Stimulated activated CD8-positive, alpha-beta memory T cell treated with anti-CD3 and anti-CD28 coated beads, Interleukin-15, amount 100 ng/mL, for 4 hours (primary cell): ENCODE measurements at regions not wholly inside any gene's neighbourhood (a gene's known extent, or its start where the extent isn't known, plus 50 kb on each side); places are given as distances from the start of the nearest gene placed in this dataset.
A peak's percentile ranks its signal among the peaks of the same experiment; 100 is the strongest.
"Not testable (repeated sequence)": the region's sequence is repeated elsewhere in the genome, so short reads cannot be mapped to it uniquely, and the experiment has no call there.

Experiments
- DNase-seq, 2 donors: peaks; one replicate each; pipeline ENCODE4 v3.0.0-alpha.2; 2020; ENCODE audit warnings: low read depth in 2 of 2

GRCh38 chr9:117649126-117649525 is 55.1 kb upstream of the TLR4 start:
- no peak for DNase-seq

GRCh38 chr9:117644932-117645636 is 59.1 kb upstream of the TLR4 start:
- no peak for DNase-seq

DNA sequence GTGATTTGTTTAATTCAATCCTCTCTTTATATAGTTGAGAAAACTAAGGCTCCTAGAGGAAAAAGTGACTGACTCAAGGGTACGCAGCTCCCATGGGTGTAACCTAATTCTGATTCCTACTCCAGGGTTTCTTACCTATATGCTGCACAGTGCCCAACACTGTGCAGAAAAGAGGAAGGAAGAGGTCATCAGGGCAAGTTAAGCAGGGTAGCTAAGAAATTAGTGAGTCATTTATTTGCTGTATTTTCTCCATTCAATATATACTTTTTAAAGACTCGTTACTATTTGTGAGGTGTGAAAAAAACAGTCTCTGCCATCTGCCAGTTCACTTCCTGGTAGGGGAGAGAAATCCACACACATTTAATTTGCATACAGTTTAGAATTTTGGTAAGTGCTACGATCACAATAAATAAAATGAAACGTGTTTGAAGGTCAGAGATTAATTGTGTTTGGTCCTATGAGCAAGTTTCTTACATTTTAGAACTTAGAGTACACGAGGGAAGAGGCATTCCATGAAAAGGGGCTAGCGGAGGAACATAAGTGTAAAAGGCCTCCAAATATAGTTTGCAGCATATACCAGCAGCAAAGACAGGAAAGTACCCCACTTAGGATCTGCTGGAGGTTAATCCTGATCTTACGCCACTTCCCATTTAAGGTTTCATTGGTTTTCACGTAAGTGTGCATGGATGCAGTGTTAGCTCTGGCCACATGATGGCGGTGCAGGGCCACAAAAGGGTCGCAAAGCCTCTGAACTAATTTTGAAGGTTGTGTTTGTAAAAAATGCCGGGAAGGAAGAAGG is 59.9 kb upstream of the TLR4 start:
- DNase-seq, result peak in 1 of 2 donors; percentile 4

GRCh38 chr9:117643288-117643654 is 60.9 kb upstream of the TLR4 start:
- no peak for DNase-seq

GRCh38 chr9:117642571-117643287 is 61.5 kb upstream of the TLR4 start:
- not testable (repeated sequence) for DNase-seq

- no peak for DNase-seq
Measured at GRCh38 chr9:117636681-117637080, 67.5 kb upstream of the TLR4 start.

DNA sequence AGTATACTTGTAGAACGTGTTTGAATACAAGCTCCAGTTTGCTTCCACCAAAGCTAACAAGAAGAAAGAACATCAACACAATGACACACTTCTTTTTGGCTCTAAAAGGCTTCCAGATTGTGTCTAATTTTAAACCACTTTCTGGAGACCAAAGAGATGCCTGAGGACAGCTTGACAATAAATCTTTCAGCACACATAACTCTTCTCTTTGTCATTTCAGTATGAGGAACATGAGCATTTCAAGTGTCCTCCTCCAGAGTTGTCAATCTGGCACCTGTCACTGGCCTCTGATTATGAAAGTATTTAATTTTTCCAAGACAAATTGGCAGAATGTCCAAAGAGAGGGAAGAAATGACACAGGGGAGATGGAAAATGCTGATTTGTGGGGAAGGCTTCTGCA is 79.0 kb upstream of the TLR4 start:
- no peak for DNase-seq

DNA sequence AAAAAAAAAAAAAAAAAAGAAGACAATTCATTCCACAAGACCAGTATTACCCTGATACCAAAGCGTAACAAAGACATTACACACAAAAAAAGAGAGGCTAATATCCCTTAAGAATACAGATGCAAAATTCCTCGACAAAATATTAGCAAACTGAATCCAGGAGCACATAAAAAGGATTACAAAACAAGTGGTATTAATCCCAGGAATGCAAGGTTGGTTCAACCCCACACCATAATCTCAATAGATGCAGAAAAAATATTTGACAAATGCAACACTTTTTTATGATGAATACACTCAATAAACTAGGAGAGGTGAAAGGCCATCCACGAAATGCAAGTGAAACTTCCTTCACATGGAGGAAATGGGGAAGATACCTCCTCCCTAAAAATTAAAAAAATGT is 80.1 kb upstream of the TLR4 start:
- no peak for DNase-seq

- no peak for DNase-seq
Measured at GRCh38 chr9:117622347-117622746, 81.9 kb upstream of the TLR4 start.

DNA sequence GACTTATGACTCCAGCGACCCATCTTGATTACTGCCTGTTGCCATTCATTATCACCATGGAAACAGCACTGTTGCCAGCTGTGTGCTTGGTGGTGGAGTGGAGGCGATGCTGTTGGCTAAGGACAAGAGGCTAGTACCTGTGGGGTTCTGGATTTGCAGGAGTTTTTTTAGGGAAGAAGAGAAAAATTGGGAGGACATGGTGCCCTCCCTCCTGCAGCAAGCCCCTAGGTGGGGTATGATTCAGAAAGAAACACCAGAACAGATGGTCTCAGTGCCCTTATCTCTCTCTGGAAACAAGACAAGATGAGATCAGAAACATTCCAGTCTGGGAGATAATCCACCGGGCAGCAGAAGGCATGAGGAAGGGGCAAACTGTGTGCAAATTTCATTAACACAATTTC is 87.8 kb upstream of the TLR4 start:
- no peak for DNase-seq

DNA sequence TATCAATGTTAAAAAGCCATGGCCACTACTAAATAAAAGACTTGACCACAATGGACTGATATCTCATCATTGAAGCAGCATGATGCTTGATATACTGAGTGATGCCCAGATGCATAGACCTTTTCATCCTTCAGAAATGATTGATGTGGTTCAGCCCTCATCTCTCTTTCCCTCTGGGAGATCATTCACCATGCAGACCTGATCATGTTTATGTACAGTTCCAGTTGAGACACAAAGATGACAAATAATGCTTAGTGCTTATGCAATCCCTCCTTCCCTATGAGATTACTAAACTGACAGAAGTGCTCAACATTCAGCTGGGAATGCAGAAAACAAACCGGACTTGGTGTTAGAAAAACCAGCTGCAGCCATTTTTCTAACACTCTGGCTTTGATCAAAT is 91.9 kb upstream of the TLR4 start:
- no peak for DNase-seq

DNA sequence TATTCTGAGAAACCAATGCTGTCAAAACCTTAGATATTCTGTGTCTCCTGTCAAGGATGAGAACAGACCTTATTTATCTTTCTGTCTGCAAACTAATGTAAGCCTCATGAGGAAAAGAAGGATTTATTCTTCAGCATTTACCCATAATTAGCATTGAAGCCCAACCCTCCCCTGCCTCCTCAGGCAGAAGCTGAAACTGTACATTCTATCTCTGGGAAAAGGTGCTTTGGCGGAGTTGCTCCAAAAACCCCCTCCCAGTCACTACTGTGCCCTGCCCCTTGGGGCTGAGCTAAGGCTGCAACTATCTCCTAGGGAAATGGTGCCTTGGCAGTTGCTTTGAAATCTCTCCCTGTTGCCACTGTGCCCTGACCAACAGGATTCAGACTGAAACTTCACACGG is 106.2 kb upstream of the TLR4 start:
- DNase-seq, result no peak

DNA sequence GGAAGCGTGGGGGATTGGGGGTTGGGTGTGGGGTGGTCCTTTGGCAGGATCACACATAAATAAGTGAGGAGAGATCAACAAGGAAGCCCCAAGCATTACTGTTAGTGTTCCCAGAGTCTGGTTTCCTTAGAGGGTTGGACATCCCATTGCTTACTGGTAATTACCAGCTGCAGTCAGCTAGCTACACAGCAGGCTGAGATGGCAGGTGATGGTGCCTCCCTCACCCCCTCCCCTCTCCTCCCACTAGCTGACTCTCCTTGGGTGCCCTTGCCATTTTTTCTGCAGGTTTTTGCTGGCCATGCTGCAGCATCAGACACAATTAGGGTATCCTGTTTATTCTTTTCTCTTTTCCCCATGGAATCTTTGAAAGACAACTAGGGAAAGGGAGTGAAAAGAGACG is 107.5 kb upstream of the TLR4 start:
- no peak for DNase-seq

- DNase-seq, result no peak
Measured at GRCh38 chr9:117595650-117596049, 108.6 kb upstream of the TLR4 start.

DNA sequence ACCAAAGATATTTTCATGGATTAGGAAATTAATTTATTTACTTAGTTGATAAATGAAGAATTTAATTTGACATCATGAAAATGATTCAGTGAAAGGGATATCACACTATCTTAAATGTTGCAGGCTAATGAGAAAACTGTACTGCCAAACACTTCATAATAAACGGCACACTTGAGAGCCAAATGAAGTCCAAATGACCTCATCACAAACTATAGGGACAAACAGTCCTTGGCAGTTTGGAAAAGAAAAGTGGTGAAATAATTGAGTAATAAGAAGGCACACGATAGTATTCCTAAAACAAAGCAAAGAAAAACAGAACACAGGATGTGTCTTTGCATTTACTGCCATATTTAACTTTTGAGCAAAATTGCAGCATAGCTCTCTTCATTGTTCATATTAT is 116.9 kb upstream of the TLR4 start:
- DNase-seq, result no peak

DNA sequence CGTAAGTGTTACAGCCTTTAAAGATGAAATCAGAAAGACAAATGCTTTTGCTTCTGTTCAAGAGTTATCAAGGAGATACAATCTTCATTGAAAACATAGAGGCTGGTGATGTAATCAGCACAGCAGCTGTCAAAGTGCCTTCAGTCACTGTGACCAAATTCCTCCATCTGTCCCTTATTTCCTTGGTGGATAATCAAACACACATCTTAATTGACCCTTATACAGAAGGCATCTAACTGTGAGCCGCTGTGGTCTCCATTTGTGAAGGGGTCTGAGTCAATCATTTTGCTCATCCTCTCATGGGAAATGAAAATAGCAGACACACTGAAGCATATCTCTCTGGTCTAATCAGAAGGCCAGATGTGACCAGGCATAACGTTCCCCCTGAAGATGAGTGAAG is 130.1 kb upstream of the TLR4 start:
- no peak for DNase-seq

DNA sequence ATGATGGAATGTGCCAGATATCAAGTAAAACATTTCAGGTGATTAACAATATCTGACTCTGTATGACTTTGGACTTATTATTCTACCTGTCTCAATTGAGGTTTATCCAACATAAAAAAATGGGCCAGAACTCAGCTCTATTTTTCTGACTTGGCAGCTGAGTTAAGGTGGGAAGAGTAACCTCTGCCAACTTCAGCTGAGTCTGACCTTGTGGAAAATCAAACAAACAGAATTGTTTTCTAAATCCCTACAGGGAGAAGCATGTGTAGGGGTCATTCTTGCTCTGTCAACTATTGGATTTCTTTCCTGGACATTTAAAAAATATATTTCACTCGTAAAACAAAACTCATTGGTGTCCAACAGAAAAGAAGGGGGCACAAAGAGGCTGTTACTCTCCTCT is 139.4 kb upstream of the TLR4 start:
- DNase-seq, result no peak

- DNase-seq, result no peak
Measured at GRCh38 chr9:117561761-117562160, 142.4 kb upstream of the TLR4 start.

DNA sequence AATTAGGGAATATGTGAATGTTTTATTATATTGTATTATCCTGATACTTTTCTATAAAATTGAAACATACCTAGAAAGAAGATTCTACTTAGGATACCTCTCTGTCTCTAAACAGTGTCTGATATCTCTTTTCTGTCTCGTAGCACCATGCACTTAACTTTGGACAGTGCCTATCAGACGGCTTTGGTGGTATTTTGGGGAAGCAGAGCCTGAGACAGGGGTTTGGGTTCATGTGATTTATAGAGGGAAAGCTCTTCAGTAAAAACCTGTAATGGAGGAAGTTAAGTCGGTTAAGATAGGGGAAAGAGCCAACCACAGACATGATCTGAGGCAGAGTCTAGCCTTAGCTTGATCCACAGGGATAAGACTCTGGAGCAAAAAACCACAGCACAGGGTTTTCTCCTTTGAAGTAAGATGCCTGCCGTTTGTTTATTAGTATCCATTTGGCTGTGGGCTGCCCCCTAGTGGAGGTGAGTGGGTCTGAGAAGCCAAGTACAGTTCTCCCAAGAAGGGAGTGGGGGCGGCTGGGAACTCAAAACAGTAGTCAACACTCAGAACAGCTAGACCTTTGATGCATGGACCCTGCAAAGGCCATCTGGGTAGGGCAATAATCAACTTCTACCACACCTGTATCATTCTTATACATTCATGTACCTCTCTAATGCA is 141.2 kb upstream of the ASTN2 start:
- DNase-seq, result no peak

DNA sequence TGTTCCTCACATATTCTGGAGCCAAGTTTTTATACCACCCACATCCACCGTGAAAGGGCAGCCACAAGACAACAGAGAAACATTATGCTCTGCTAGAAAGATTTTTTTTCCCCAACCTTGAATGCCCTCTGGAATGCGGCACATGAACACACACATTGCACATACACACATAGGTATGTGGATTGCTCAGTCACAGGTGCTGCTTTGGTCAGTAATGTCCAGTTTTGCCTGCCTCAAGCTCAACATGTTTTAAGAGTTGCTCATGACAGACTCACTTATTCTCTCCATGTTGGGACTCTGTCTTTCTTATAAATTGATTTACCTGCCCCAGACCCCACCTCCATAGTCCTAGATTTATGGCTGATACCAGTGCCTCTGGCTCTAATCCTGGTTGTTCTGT is 138.0 kb upstream of the ASTN2 start:
- DNase-seq, result no peak

- no peak for DNase-seq
Measured at GRCh38 chr9:117551171-117551570, 136.3 kb upstream of the ASTN2 start.

GRCh38 chr9:117549444-117549843 is 134.6 kb upstream of the ASTN2 start:
- no peak for DNase-seq
